Neural cell (in vitro differentiated cells): ENCODE measurements at regions not wholly inside any gene's neighbourhood (a gene's known extent, or its start where the extent isn't known, plus 50 kb on each side); places are given as distances from the start of the nearest gene placed in this dataset.

ENCODE experiments used
- H2AFZ ChIP-seq: fragments of 200-600, 300-800 bp; sonication (generic), shearing (Covaris generic); 2 replicates; pipeline ENCODE4 v1.6.0; 2014; ENCODE audit warnings: low read depth, mild to moderate bottlenecking, antibody characterized with exemption, low read length, moderate library complexity
- H3F3A ChIP-seq: fragments of 200-600 bp; shearing (Covaris generic); 2 replicates; pipeline ENCODE4 v1.6.1; 2016; ENCODE audit warnings: mild to moderate bottlenecking, moderate library complexity, mixed read lengths, antibody characterized with exemption, low read length; ENCODE audit not compliant: insufficient read depth, poor library complexity, severe bottlenecking
- H3K27ac ChIP-seq: fragments of 200-600, 300-800 bp; sonication (generic), shearing (Covaris generic); 2 replicates; pipeline ENCODE4 v1.5.1; 2014; ENCODE audit warnings: mild to moderate bottlenecking, low read length, moderate library complexity
- H3K27me3 ChIP-seq: fragments of 300-800, 200-600 bp; sonication (generic), shearing (Covaris generic); 2 replicates; pipeline ENCODE4 v1.6.0; 2014; ENCODE audit warnings: mild to moderate bottlenecking, low read depth, low read length, moderate library complexity; ENCODE audit not compliant: insufficient read depth
- H3K36me3 ChIP-seq: fragments of 300-800, 200-600 bp; sonication (generic), shearing (Covaris generic); 2 replicates; pipeline ENCODE4 v1.5.1; 2014; ENCODE audit warnings: mild to moderate bottlenecking, antibody characterized with exemption, low read length, moderate library complexity; ENCODE audit not compliant: insufficient read depth
- H3K4me2 ChIP-seq: fragments of 300-800, 200-600 bp; sonication (generic), shearing (Covaris generic); 2 replicates; pipeline ENCODE4 v1.6.0; 2014; ENCODE audit warnings: mild to moderate bottlenecking, low read length
- H3K4me3 ChIP-seq: fragments of 300-800, 200-600 bp; sonication (generic), shearing (Covaris generic); 2 replicates; pipeline ENCODE4 v1.5.1; 2014; ENCODE audit warnings: mild to moderate bottlenecking, low read length, moderate library complexity
- H3K79me2 ChIP-seq: fragments of 200-600 bp; shearing (Covaris generic); replicated peaks from 2 replicates; pipeline ENCODE4 v1.6.0; 2014; ENCODE audit warnings: mild to moderate bottlenecking, low read length, moderate library complexity; ENCODE audit not compliant: insufficient read depth
- H3K9ac ChIP-seq: fragments of 300-800, 200-600 bp; sonication (generic), shearing (Covaris generic); 2 replicates; pipeline ENCODE4 v1.6.1; 2016; ENCODE audit warnings: mild to moderate bottlenecking, low read length, mixed read lengths
- H3K9me2 ChIP-seq: fragments of 200-600 bp; shearing (Covaris generic); 2 replicates; pipeline ENCODE4 v1.6.1; 2016; ENCODE audit warnings: mild to moderate bottlenecking, low read length, mixed read lengths; ENCODE audit not compliant: insufficient read depth
- H3K9me3 ChIP-seq: fragments of 200-600, 300-800 bp; sonication (generic), shearing (Covaris generic); 2 replicates; pipeline ENCODE4 v1.6.1; 2016; ENCODE audit warnings: mild to moderate bottlenecking, mixed run types, low read length, moderate library complexity, mixed read lengths
- H4K20me1 ChIP-seq: fragments of 200-600 bp; shearing (Covaris generic); 2 replicates; pipeline ENCODE4 v1.6.1; 2016; ENCODE audit warnings: mild to moderate bottlenecking, mixed run types; ENCODE audit not compliant: insufficient read depth
- CTCF ChIP-seq: fragments of 450-650 bp; IDR thresholded peaks from 2 replicates; pipeline ENCODE4 v1.5.1; 2014; ENCODE audit warnings: antibody characterized with exemption, mild to moderate bottlenecking, moderate library complexity; ENCODE audit not compliant: poor library complexity, severe bottlenecking
- EP300 ChIP-seq: fragments of 450-650 bp; conservative IDR thresholded peaks from 2 replicates; pipeline ENCODE4 v1.6.1; 2014; ENCODE audit warnings: antibody characterized with exemption, mild to moderate bottlenecking, moderate library complexity; ENCODE audit not compliant: poor library complexity, severe bottlenecking
- EZH2 ChIP-seq: fragments of 200-600, 300-800 bp; shearing (Covaris generic), sonication (generic); IDR thresholded peaks from 2 replicates; pipeline ENCODE4 v1.6.1; 2014; ENCODE audit warnings: antibody characterized with exemption, low read length, borderline replicate concordance, mild to moderate bottlenecking; ENCODE audit not compliant: insufficient read depth, poor library complexity, severe bottlenecking
- MXI1 ChIP-seq: fragments of 450-650 bp; conservative IDR thresholded peaks from 2 replicates; pipeline ENCODE4 v1.6.1; 2014; ENCODE audit warnings: antibody characterized with exemption, mild to moderate bottlenecking; ENCODE audit not compliant: poor library complexity, severe bottlenecking
- POLR2AphosphoS5 ChIP-seq: IDR thresholded peaks from 2 replicates; pipeline ENCODE4 v1.6.1; 2012
- RAD21 ChIP-seq: fragments of 450-650 bp; conservative IDR thresholded peaks from 2 replicates; pipeline ENCODE4 v1.6.1; 2014; ENCODE audit warnings: antibody characterized with exemption, mild to moderate bottlenecking, moderate library complexity
- REST ChIP-seq: IDR thresholded peaks from 2 replicates; pipeline ENCODE4 v1.6.1; 2012; ENCODE audit warnings: borderline replicate concordance
- SMC3 ChIP-seq: fragments of 450-650 bp; conservative IDR thresholded peaks from 2 replicates; pipeline ENCODE4 v1.6.1; 2014; ENCODE audit warnings: antibody characterized with exemption, mild to moderate bottlenecking, moderate library complexity; ENCODE audit not compliant: poor library complexity
- TAF1 ChIP-seq: IDR thresholded peaks from 2 replicates; pipeline ENCODE4 v1.6.1; 2012; ENCODE audit warnings: low read depth

- no peak overlapping the region for H3K9ac ChIP-seq
- TF ChIP-seq EZH2: no peak
- TF ChIP-seq CTCF: no peak
- no peak for TF ChIP-seq SMC3
- TF ChIP-seq TAF1: no peak
- no peak for TF ChIP-seq POLR2AphosphoS5
- TF ChIP-seq RAD21: no peak
- TF ChIP-seq MXI1: no peak
- TF ChIP-seq REST: no peak
- no peak for TF ChIP-seq EP300
- H3K27me3 ChIP-seq: no peaks in the 10 kb centered on the region
- H3K4me3 ChIP-seq: no peak overlapping the region
- H3F3A ChIP-seq: no peaks in the 10 kb centered on the region
- H2AFZ ChIP-seq: no peak overlapping the region
- no peaks in the 10 kb centered on the region for H3K9me3 ChIP-seq
- no peaks in the 10 kb centered on the region for H4K20me1 ChIP-seq
- no peaks in the 10 kb centered on the region for H3K9me2 ChIP-seq
- no peak overlapping the region for H3K27ac ChIP-seq
- no peak overlapping the region for H3K4me2 ChIP-seq
- H3K36me3 ChIP-seq: no peaks in the 10 kb centered on the region
- peaks cover 15% of the 10 kb centered on the region for H3K79me2 ChIP-seq
These were observed 58.3 kb upstream of the TCF20 start for GRCh38 chr22:42328784-42329145.

- TF ChIP-seq EP300 (no peak), CTCF (no peak), RAD21 (no peak), REST (no peak), EZH2 (no peak), TAF1 (no peak), SMC3 (no peak), POLR2AphosphoS5 (no peak), MXI1 (no peak)
These were observed 57.8 kb upstream of the TCF20 start for GRCh38 chr22:42328130-42328783.

More at GRCh38 chr22:42328130-42328783, 57.8 kb upstream of the TCF20 start:
- Histone ChIP-seq H3K27me3 (no peaks in the 10 kb centered on the region), H3K79me2 (peaks cover 14% of the 10 kb centered on the region), H3K27ac (no peak overlapping the region), H3F3A (no peaks in the 10 kb centered on the region), H3K9me2 (no peaks in the 10 kb centered on the region), H3K4me3 (no peak overlapping the region), H3K9ac (no peak overlapping the region), H4K20me1 (no peaks in the 10 kb centered on the region), H3K4me2 (no peak overlapping the region), H2AFZ (no peak overlapping the region), H3K36me3 (no peaks in the 10 kb centered on the region), H3K9me3 (no peaks in the 10 kb centered on the region)
